Fibroblast of skin of left biceps (primary cell): ENCODE measurements at regions not wholly inside any gene's neighbourhood (a gene's known extent, or its start where the extent isn't known, plus 50 kb on each side); places are given as distances from the start of the nearest gene placed in this dataset.

ENCODE experiments used
- DNase-seq, 2 experiments: peaks; one replicate each; pipeline ENCODE4 v3.0.0-alpha.2; 2013; ENCODE audit warnings: low read depth in 2 of 2

GRCh38 chr4:138925495-138925894 is 90.1 kb upstream of the NOCT start:
- no peak for DNase-seq

GRCh38 chr4:138919094-138919936 is 96.3 kb upstream of the NOCT start:
- DNase-seq = peak; percentile 40 to 58

- DNase-seq = no peak
Measured at GRCh38 chr4:138918169-138918869, 97.3 kb upstream of the NOCT start.

GRCh38 chr4:138916763-138917162 is 98.8 kb upstream of the NOCT start:
- no peak for DNase-seq

GRCh38 chr4:138915756-138916155 is 99.8 kb upstream of the NOCT start:
- no peak for DNase-seq

GRCh38 chr4:138912704-138913340 is 102.8 kb upstream of the NOCT start:
- DNase-seq = no peak

- DNase-seq = no peak
Measured at GRCh38 chr4:138911909-138912703, 103.5 kb upstream of the NOCT start.

GRCh38 chr4:138910914-138911336 is 104.7 kb upstream of the NOCT start:
- no peak for DNase-seq

- DNase-seq = no peak
Measured at GRCh38 chr4:138910195-138910913, 105.2 kb upstream of the NOCT start.

- DNase-seq = no peak
Measured at GRCh38 chr4:138909587-138909986, 106.0 kb upstream of the NOCT start.

- no peak for DNase-seq
Measured at GRCh38 chr4:138908134-138908533, 107.4 kb upstream of the NOCT start.

- DNase-seq = no peak
Measured at GRCh38 chr4:138907174-138907573, 108.4 kb upstream of the NOCT start.

- DNase-seq = no peak
Measured at GRCh38 chr4:138904793-138905192, 110.8 kb upstream of the NOCT start.

GRCh38 chr4:138903185-138903584 is 112.4 kb upstream of the NOCT start:
- no peak for DNase-seq

- DNase-seq = no peak
Measured at GRCh38 chr4:138902705-138903104, 112.9 kb upstream of the NOCT start.

- DNase-seq = no peak
Measured at GRCh38 chr4:138901177-138901576, 114.4 kb upstream of the NOCT start.

GRCh38 chr4:138899999-138900398 is 115.6 kb upstream of the NOCT start:
- no peak for DNase-seq

- DNase-seq = no peak
Measured at GRCh38 chr4:138898282-138898681, 117.3 kb upstream of the NOCT start.

- peak in 1 of 2 experiments; percentile 41 for DNase-seq
Measured at GRCh38 chr4:138897811-138898226, 117.8 kb upstream of the NOCT start.

GRCh38 chr4:138894709-138895108 is 120.9 kb upstream of the NOCT start:
- DNase-seq = no peak

- no peak for DNase-seq
Measured at GRCh38 chr4:138894011-138894410, 121.6 kb upstream of the NOCT start.
